ENCODE measurements at regions not wholly inside any gene's neighbourhood (a gene's known extent, or its start where the extent isn't known, plus 50 kb on each side); places are given as distances from the start of the nearest gene placed in this dataset.
"Not testable (repeated sequence)": the region's sequence is repeated elsewhere in the genome, so short reads cannot be mapped to it uniquely, and the experiment has no call there.

GRCh38 chr6:135722190-135722589 is 129.3 kb upstream of the PDE7B start:
- no peaks in the 10 kb centered on the region for H4K20me1 ChIP-seq (ENCODE audit: insufficient read depth, low read length)
- no peaks in the 10 kb centered on the region for H3K4me1 ChIP-seq (ENCODE audit: insufficient read depth, low read length, severe bottlenecking)
- no peaks in the 10 kb centered on the region for H3K9me3 ChIP-seq (ENCODE audit: low read length)
- no peak overlapping the region for H3K4me2 ChIP-seq (ENCODE audit: low read length)
- H3K4me3 ChIP-seq (ENCODE audit: low read depth, low read length, poor library complexity, severe bottlenecking), result no peak overlapping the region
- no peak overlapping the region for H3K9ac ChIP-seq (ENCODE audit: low read length)
- no peaks in the 10 kb centered on the region for H3F3A ChIP-seq (ENCODE audit: insufficient read depth, low read length)
- no peaks in the 10 kb centered on the region for H3K79me2 ChIP-seq (ENCODE audit: insufficient read depth, low read length)
- H3K9me2 ChIP-seq (ENCODE audit: low read depth, low read length), result no peaks in the 10 kb centered on the region
- TF ChIP-seq, protein P1, sequence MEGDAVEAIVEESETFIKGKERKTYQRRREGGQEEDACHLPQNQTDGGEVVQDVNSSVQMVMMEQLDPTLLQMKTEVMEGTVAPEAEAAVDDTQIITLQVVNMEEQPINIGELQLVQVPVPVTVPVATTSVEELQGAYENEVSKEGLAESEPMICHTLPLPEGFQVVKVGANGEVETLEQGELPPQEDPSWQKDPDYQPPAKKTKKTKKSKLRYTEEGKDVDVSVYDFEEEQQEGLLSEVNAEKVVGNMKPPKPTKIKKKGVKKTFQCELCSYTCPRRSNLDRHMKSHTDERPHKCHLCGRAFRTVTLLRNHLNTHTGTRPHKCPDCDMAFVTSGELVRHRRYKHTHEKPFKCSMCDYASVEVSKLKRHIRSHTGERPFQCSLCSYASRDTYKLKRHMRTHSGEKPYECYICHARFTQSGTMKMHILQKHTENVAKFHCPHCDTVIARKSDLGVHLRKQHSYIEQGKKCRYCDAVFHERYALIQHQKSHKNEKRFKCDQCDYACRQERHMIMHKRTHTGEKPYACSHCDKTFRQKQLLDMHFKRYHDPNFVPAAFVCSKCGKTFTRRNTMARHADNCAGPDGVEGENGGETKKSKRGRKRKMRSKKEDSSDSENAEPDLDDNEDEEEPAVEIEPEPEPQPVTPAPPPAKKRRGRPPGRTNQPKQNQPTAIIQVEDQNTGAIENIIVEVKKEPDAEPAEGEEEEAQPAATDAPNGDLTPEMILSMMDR (IDR thresholded peaks at IDR 0.05; ENCODE audit: low read length), result no peak
- TF ChIP-seq EZH2 (IDR thresholded peaks at IDR 0.05; ENCODE audit: borderline replicate concordance, low read length), result no peak
- H3K36me3 ChIP-seq (ENCODE audit: insufficient read depth, low read length), result no peaks in the 10 kb centered on the region
- no peak overlapping the region for H2AFZ ChIP-seq (ENCODE audit: low read length)
- no peaks in the 10 kb centered on the region for H3K27me3 ChIP-seq (ENCODE audit: insufficient read depth, low read length)
- no peak overlapping the region for H3K27ac ChIP-seq (ENCODE audit: low read depth, low read length, poor library complexity, severe bottlenecking)

GRCh38 chr6:135722679-135723078 is 128.8 kb upstream of the PDE7B start:
- no peaks in the 10 kb centered on the region for H3K9me3 ChIP-seq (ENCODE audit: low read length)
- H3K4me2 ChIP-seq (ENCODE audit: low read length), result no peak overlapping the region
- no peaks in the 10 kb centered on the region for H3K27me3 ChIP-seq (ENCODE audit: insufficient read depth, low read length)
- H3K79me2 ChIP-seq (ENCODE audit: insufficient read depth, low read length), result no peaks in the 10 kb centered on the region
- H3K4me3 ChIP-seq (ENCODE audit: low read depth, low read length, poor library complexity, severe bottlenecking), result no peak overlapping the region
- H3K36me3 ChIP-seq (ENCODE audit: insufficient read depth, low read length), result no peaks in the 10 kb centered on the region
- H3K4me1 ChIP-seq (ENCODE audit: insufficient read depth, low read length, severe bottlenecking), result no peaks in the 10 kb centered on the region
- no peak for TF ChIP-seq EZH2 (IDR thresholded peaks at IDR 0.05; ENCODE audit: borderline replicate concordance, low read length)
- H3F3A ChIP-seq (ENCODE audit: insufficient read depth, low read length), result no peaks in the 10 kb centered on the region
- no peak overlapping the region for H2AFZ ChIP-seq (ENCODE audit: low read length)
- H4K20me1 ChIP-seq (ENCODE audit: insufficient read depth, low read length), result no peaks in the 10 kb centered on the region
- H3K27ac ChIP-seq (ENCODE audit: low read depth, low read length, poor library complexity, severe bottlenecking), result no peak overlapping the region
- no peak overlapping the region for H3K9ac ChIP-seq (ENCODE audit: low read length)
- H3K9me2 ChIP-seq (ENCODE audit: low read depth, low read length), result no peaks in the 10 kb centered on the region

DNA sequence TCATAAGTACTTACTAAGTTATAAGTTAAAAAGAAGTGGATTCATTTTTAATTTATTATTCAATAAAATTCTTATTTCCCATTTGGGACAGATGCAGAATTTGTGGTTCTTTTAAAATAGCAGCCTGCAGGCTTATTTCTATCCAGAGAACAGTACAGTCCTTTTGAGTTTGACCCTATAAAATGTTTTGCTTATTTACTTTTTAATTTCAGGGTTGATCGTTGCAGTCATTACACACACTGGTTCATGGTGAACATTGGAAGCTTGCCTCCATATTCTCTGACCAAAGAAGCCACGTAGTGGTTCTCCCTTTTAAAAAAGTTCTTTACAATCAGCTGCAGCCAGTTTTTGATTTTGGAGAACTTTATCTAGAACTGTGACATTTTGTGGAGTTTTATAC is 122.9 kb upstream of the PDE7B start:
- Histone ChIP-seq H3K36me3 (ENCODE audit: insufficient read depth, low read length) (no peaks in the 10 kb centered on the region), H3K9ac (ENCODE audit: low read length) (no peak overlapping the region), H3K9me2 (ENCODE audit: low read depth, low read length) (no peaks in the 10 kb centered on the region), H3K9me3 (ENCODE audit: low read length) (no peaks in the 10 kb centered on the region), H3K4me2 (ENCODE audit: low read length) (no peak overlapping the region), H3K27me3 (ENCODE audit: insufficient read depth, low read length) (no peaks in the 10 kb centered on the region), H3K4me1 (ENCODE audit: insufficient read depth, low read length, severe bottlenecking) (no peaks in the 10 kb centered on the region), H3K4me3 (ENCODE audit: low read depth, low read length, poor library complexity, severe bottlenecking) (no peak overlapping the region), H4K20me1 (ENCODE audit: insufficient read depth, low read length) (no peaks in the 10 kb centered on the region), H3F3A (ENCODE audit: insufficient read depth, low read length) (no peaks in the 10 kb centered on the region), H3K27ac (ENCODE audit: low read depth, low read length, poor library complexity, severe bottlenecking) (no peak overlapping the region), H2AFZ (ENCODE audit: low read length) (no peak overlapping the region), H3K79me2 (ENCODE audit: insufficient read depth, low read length) (no peaks in the 10 kb centered on the region)
- TF ChIP-seq EZH2 (IDR thresholded peaks at IDR 0.05; ENCODE audit: borderline replicate concordance, low read length), result no peak
- TF ChIP-seq, protein P1 (IDR thresholded peaks at IDR 0.05; ENCODE audit: low read length), result no peak

DNA sequence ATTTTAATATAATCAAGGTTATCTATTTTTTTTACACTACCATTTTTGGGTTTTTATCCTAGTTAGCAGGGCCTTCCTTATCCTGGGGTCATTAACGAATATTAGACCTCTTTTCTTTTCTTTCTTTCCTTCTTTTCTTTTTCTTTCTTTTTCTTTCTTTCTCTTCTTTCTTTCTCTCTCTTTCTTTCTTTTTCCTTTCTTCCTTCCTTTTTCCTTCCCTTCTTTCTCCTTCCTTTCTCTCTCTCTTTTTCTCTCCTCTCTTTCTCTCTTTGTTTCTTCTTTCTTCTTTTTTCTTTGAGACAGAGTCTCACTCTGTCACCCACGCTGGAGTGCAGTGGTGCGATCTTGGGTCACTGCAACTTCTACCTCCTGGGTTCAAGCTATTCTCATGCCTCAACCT is 120.4 kb upstream of the PDE7B start:
- Histone ChIP-seq H4K20me1 (ENCODE audit: insufficient read depth, low read length) (no peaks in the 10 kb centered on the region), H3K27me3 (ENCODE audit: insufficient read depth, low read length) (no peaks in the 10 kb centered on the region), H3K27ac (ENCODE audit: low read depth, low read length, poor library complexity, severe bottlenecking) (no peak overlapping the region), H3F3A (ENCODE audit: insufficient read depth, low read length) (no peaks in the 10 kb centered on the region), H3K9me3 (ENCODE audit: low read length) (no peaks in the 10 kb centered on the region), H3K4me2 (ENCODE audit: low read length) (no peak overlapping the region), H2AFZ (ENCODE audit: low read length) (no peak overlapping the region), H3K36me3 (ENCODE audit: insufficient read depth, low read length) (no peaks in the 10 kb centered on the region), H3K4me1 (ENCODE audit: insufficient read depth, low read length, severe bottlenecking) (no peaks in the 10 kb centered on the region), H3K9me2 (ENCODE audit: low read depth, low read length) (no peaks in the 10 kb centered on the region), H3K4me3 (ENCODE audit: low read depth, low read length, poor library complexity, severe bottlenecking) (no peak overlapping the region), H3K79me2 (ENCODE audit: insufficient read depth, low read length) (no peaks in the 10 kb centered on the region), H3K9ac (ENCODE audit: low read length) (no peak overlapping the region)
- TF ChIP-seq, protein P1 (IDR thresholded peaks at IDR 0.05; ENCODE audit: low read length), result no peak
- TF ChIP-seq EZH2 (IDR thresholded peaks at IDR 0.05; ENCODE audit: borderline replicate concordance, low read length), result no peak

DNA sequence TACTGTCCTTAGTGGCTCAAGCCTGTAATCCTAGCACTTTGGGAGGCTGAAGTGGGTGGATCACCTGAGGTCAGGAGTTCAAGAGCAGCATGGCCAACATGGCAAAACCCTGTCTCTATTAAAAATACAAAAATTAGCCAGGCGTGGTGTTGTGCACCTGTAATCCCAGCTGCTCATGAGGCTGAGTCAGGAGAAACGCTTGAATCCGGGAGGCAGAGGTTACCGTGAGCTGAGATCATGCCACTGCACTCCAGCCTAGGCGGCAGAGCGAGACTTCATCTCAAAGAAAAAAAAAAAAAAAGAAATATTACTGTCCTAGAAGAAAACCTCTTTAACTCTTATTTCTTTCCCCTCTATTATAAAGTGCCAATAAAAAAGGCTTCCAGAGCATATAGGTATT is 115.2 kb upstream of the PDE7B start:
- H3K9me2 ChIP-seq (ENCODE audit: low read depth, low read length); H3K9ac ChIP-seq (ENCODE audit: low read length); H3K9me3 ChIP-seq (ENCODE audit: low read length); H3K79me2 ChIP-seq (ENCODE audit: insufficient read depth, low read length); H3K36me3 ChIP-seq (ENCODE audit: insufficient read depth, low read length); H3K27ac ChIP-seq (ENCODE audit: low read depth, low read length, poor library complexity, severe bottlenecking); H4K20me1 ChIP-seq (ENCODE audit: insufficient read depth, low read length); H2AFZ ChIP-seq (ENCODE audit: low read length); H3K4me1 ChIP-seq (ENCODE audit: insufficient read depth, low read length, severe bottlenecking); H3K27me3 ChIP-seq (ENCODE audit: insufficient read depth, low read length); H3K4me3 ChIP-seq (ENCODE audit: low read depth, low read length, poor library complexity, severe bottlenecking); H3F3A ChIP-seq (ENCODE audit: insufficient read depth, low read length); H3K4me2 ChIP-seq (ENCODE audit: low read length): not testable (repeated sequence)

Measured in OCI-LY1 (cell line).